ENCODE measurements at regions not wholly inside any gene's neighbourhood (a gene's known extent, or its start where the extent isn't known, plus 50 kb on each side); places are given as distances from the start of the nearest gene placed in this dataset.

DNA sequence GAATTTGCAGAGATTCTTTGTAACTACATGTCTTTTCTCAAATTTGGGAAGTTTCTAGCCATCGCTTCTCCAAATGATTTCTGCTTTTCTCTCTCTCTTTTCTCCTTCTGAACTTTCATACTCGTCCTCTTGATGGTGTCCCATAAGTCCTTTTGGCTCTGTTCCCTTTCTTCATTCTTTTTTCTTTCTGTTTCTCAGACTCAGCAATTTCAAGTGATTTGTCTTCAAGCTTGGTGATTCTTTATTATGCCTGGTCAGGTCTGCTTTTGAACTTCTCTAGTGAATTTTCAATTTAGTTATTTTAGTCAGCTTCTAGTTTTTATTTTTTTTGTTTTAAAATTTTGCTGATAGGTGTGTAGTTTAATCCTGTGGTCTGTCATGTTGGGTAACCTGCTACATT lies 57.6 kb upstream of the EEF1E1 start:
- 62 to 81% (median 75%) methylated on average over 2 of the region's 2 CpGs for WGBS, 5 donors

DNA sequence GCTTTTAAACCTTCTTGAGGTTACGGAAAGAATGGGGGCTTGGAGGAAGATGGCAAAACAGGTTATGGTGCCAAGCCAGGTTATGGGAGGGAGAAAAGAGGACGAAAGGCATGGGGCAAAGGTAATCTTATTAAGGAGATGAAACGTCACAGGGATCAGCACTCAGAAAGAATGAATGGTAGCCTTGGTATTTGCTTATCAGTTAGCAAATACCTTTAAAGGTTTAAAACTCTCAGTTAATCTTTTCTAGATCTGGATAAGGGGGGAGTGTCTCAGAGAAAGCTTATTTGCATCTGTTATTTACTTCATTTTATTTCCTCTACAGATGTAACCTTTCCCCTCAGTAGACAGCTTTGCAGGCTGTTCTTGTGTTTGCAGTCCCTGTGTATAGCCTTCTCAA lies 55.5 kb upstream of the EEF1E1 start:
- intact Hi-C loops (cut with DNase I; ENCODE audit: low total_unique reads): no loop called here
- H3K4me3 ChIP-seq: no peak overlapping the region
- peak in 1 of 2 donors; percentile 53 for DNase-seq
- H3K9me3 ChIP-seq: no peaks in the 10 kb centered on the region
- no peaks in the 10 kb centered on the region for H3K4me1 ChIP-seq
- WGBS, 5 donors: 17 to 40% (median 24%) methylated on average over 3 of the region's 3 CpGs
- H3K27ac ChIP-seq: peak overlapping the region in 3 of 5 donors; percentile 0 to 48 (median 47)
- TF ChIP-seq POLR2AphosphoS5 (IDR thresholded peaks at IDR 0.05): peak in 2 of 3 donors; percentile 52 to 53
- TF ChIP-seq, protein P1, sequence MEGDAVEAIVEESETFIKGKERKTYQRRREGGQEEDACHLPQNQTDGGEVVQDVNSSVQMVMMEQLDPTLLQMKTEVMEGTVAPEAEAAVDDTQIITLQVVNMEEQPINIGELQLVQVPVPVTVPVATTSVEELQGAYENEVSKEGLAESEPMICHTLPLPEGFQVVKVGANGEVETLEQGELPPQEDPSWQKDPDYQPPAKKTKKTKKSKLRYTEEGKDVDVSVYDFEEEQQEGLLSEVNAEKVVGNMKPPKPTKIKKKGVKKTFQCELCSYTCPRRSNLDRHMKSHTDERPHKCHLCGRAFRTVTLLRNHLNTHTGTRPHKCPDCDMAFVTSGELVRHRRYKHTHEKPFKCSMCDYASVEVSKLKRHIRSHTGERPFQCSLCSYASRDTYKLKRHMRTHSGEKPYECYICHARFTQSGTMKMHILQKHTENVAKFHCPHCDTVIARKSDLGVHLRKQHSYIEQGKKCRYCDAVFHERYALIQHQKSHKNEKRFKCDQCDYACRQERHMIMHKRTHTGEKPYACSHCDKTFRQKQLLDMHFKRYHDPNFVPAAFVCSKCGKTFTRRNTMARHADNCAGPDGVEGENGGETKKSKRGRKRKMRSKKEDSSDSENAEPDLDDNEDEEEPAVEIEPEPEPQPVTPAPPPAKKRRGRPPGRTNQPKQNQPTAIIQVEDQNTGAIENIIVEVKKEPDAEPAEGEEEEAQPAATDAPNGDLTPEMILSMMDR (IDR thresholded peaks at IDR 0.05): no peak
- no peaks in the 10 kb centered on the region for H3K36me3 ChIP-seq
- no peaks in the 10 kb centered on the region for H3K27me3 ChIP-seq

More for the DNA sequence above, 57.6 kb upstream of the EEF1E1 start:
- no peak for DNase-seq
- Histone ChIP-seq H3K27ac (no peak overlapping the region), H3K9me3 (no peaks in the 10 kb centered on the region), H3K36me3 (no peaks in the 10 kb centered on the region), H3K4me1 (no peaks in the 10 kb centered on the region), H3K4me3 (no peak overlapping the region), H3K27me3 (no peaks in the 10 kb centered on the region)
- TF ChIP-seq POLR2AphosphoS5 (IDR thresholded peaks at IDR 0.05): no peak
- no peak for TF ChIP-seq POLR2A (IDR thresholded peaks at IDR 0.05)
- TF ChIP-seq EP300 (IDR thresholded peaks at IDR 0.05): no peak
- TF ChIP-seq, protein P1 (IDR thresholded peaks at IDR 0.05): no peak
- intact Hi-C loops (cut with DNase I; ENCODE audit: low total_unique reads): no loop called here

DNA sequence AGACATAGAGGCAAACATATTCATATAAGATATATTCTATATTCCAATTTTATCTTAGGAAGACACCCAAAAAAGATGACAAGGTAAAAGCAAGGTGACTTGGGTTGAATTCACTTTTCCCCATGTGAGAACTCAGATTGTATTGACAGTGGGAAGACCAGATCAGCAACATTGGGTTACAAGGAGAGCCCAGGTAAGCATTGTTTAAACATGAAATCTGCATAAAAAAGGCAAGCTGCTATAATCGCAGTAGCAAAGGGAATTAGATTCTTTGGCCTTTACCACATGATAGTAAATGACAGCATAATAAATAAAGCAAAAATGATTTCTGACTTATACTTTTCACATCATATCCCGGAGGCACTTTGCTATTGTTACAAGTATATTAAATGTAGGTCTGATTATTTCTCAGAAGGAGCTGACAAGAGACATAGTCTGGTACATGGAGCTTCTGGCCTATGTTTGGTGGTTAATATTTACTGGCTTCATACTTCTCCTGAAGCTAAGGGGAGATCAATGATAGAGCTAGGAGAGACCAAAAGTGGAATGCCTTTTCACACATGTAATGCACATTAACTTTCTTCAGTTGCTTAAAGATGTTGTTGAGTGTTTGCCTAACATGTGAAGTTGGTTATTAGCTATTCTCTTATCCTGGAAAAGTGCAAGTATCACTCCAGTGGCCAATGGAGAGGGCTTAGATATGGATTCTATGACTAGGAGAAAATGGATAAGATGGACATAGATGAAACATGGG lies 53.1 kb upstream of the EEF1E1 start:
- TF ChIP-seq EP300 (IDR thresholded peaks at IDR 0.05): no peak
- TF ChIP-seq, protein P1 (IDR thresholded peaks at IDR 0.05): no peak
- TF ChIP-seq POLR2AphosphoS5 (IDR thresholded peaks at IDR 0.05): no peak
- no peak for TF ChIP-seq POLR2A (IDR thresholded peaks at IDR 0.05)
- Histone ChIP-seq H3K27me3 (no peaks in the 10 kb centered on the region), H3K27ac (no peak overlapping the region), H3K4me1 (no peaks in the 10 kb centered on the region), H3K9me3 (no peaks in the 10 kb centered on the region), H3K4me3 (no peak overlapping the region), H3K36me3 (no peaks in the 10 kb centered on the region)
- 63 to 68% (median 67%) methylated on average over 2 of the region's 2 CpGs for WGBS, 5 donors
- no peak for DNase-seq
- intact Hi-C loops (cut with DNase I; ENCODE audit: low total_unique reads): no loop called here
